ENCODE measurements at regions not wholly inside any gene's neighbourhood (a gene's known extent, or its start where the extent isn't known, plus 50 kb on each side); places are given as distances from the start of the nearest gene placed in this dataset.
"Not testable (repeated sequence)": the region's sequence is repeated elsewhere in the genome, so short reads cannot be mapped to it uniquely, and the experiment has no call there.

DNA sequence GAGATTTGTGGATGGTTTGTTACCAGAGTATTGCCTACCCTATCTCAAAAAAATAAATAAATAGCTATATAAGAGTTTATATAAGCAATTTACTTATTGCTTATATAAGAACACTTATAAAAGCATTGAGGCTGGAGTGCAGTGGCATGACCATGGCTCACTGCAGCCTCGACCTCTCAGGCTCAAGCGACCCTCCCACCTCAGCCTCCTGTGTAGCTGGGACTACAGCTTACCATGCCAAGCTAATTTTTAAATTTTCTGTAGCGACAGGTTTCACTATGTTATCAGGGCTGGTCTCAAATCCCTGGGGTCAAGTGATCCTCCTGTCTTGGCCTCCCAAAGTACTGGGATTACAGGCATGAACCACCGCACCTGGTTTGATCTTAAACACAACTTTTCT is 170.6 kb downstream of the POTEB3 start:
- TF ChIP-seq, protein P1, sequence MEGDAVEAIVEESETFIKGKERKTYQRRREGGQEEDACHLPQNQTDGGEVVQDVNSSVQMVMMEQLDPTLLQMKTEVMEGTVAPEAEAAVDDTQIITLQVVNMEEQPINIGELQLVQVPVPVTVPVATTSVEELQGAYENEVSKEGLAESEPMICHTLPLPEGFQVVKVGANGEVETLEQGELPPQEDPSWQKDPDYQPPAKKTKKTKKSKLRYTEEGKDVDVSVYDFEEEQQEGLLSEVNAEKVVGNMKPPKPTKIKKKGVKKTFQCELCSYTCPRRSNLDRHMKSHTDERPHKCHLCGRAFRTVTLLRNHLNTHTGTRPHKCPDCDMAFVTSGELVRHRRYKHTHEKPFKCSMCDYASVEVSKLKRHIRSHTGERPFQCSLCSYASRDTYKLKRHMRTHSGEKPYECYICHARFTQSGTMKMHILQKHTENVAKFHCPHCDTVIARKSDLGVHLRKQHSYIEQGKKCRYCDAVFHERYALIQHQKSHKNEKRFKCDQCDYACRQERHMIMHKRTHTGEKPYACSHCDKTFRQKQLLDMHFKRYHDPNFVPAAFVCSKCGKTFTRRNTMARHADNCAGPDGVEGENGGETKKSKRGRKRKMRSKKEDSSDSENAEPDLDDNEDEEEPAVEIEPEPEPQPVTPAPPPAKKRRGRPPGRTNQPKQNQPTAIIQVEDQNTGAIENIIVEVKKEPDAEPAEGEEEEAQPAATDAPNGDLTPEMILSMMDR (conservative IDR thresholded peaks at IDR 0.05; ENCODE audit: low read depth, low read length), result not testable (repeated sequence)
- TF ChIP-seq EZH2 (IDR thresholded peaks at IDR 0.05; ENCODE audit: low read length, unreplicated experiment), result not testable (repeated sequence)
